Stimulated activated CD4-positive, alpha-beta T cell treated with anti-CD3 and anti-CD28 coated beads, Interleukin-4, amount 100 ng/mL, for 24 hours (primary cell): ENCODE measurements at regions not wholly inside any gene's neighbourhood (a gene's known extent, or its start where the extent isn't known, plus 50 kb on each side); places are given as distances from the start of the nearest gene placed in this dataset.
"Not testable (repeated sequence)": the region's sequence is repeated elsewhere in the genome, so short reads cannot be mapped to it uniquely, and the experiment has no call there.

Experiments used
- DNase-seq: peaks from one replicate; pipeline ENCODE4 v3.0.0-alpha.2; 2020

DNA sequence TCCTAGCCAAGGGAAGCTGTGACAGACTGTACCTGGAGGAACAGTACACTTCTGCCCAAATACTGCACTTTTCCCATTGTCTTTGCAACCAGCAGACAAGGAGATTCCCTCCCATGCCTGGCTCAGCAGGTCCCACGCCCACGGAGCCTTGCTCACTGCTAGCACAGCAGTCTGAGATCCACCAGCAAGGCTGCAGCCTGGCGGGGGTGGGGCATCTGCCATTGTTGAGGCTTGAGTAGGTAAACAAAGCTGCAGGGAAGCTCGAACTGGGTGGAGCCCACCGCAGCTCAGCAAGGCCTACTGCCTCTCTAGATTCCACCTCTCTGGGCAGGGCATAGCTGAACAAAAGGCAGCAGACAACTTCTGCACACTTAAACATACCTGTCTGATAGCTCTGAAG, 268.9 kb downstream of the OSR1 start:
- DNase-seq = not testable (repeated sequence)

- DNase-seq = no peak
Measured at GRCh38 chr2:19086231-19086651, 272.2 kb downstream of the OSR1 start.

GRCh38 chr2:19078709-19079108, 279.7 kb downstream of the OSR1 start:
- DNase-seq = no peak

DNA sequence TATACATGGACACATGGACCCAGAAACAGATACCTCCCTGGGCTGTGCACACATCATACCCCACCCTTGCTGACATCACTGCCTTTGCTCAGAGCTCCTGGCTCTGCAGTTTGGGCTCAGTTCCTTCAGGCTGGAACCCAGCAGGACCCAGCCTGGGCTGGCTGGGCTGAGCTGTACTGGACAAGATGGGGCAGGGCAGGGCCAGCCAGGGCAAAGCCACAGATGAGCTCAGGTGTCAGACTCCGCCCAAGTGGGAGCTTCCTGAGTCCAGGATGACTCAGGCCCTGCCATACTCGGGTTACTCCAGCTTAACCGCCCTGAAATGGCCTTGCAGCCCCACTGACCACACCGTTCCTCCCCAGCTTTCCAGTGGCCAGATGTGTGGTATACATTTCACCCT, 284.9 kb downstream of the OSR1 start:
- DNase-seq = no peak

DNA sequence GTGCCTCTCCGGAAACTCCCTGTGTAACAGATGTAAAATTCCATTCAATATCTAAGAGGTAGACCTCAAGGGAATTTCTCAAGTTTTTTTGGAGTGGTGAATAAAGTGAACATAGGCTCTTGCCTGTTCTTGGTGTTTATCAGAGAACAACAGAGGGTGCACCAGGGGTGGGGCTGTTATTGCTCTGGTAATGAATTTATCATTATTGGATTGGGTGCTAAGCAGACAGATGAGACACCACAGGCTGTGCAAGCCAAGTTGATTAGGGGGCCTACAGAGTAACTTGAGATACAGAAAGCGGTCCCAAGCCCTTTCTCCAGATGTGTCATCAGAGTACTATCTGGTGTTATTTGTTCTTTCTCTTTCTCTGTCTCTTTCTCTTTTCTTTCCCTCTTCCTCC, 286.3 kb downstream of the OSR1 start:
- DNase-seq = no peak

GRCh38 chr2:19070886-19071285, 287.5 kb downstream of the OSR1 start:
- DNase-seq = no peak

- no peak for DNase-seq
Measured at GRCh38 chr2:19068206-19068605, 290.2 kb downstream of the OSR1 start.

GRCh38 chr2:19062370-19062769, 296.1 kb downstream of the OSR1 start:
- no peak for DNase-seq

DNA sequence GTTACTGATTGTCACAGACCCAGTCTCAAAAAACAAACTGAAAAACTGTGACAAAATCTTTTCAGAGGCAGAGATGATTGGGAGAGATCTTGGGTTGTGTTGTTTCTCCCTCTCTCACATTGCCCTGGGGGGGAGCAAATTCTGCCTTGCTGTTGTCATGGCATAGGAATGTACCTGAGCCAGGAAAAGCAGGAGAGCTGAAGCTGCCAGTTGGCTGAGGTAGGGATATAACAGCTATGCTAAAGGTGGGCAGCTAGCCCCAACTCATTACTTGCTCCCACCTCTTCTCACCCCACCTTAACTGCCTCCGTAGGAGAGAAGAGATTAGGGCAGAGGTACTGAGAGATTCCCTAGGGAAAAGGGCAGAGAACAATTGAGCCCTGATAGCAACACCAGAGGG, 299.3 kb downstream of the OSR1 start:
- DNase-seq = no peak

DNA sequence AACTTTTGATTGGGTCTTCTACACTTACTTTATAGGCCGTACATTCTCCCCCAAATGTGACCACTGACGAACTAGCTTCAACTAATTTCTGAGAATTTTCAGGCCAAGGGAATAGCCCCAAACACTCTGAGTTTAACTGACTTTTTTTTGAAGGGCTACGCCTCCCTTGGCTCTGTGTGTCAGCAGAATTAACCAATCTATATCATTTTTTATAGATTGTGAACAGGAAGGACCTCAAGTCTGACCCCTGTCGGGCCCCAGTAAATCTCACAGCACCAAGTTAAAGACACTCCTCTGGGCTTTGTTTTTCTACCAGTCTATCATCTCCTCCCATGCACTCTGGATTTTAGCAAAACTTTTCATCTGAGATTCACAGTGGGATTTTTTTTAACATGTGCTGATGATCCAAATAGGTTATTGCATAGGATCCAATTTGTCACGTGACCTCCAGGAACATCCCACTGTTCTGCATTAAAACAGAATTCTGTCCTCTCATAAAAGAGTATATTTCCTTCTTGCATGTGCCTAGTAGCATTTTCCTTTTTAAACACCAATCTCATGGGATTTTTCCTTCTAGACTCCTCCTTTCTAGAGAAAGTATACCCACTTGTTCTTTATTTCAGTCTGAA, 307.1 kb downstream of the OSR1 start:
- no peak for DNase-seq

GRCh38 chr2:19050354-19050753, 308.1 kb downstream of the OSR1 start:
- DNase-seq = no peak

DNA sequence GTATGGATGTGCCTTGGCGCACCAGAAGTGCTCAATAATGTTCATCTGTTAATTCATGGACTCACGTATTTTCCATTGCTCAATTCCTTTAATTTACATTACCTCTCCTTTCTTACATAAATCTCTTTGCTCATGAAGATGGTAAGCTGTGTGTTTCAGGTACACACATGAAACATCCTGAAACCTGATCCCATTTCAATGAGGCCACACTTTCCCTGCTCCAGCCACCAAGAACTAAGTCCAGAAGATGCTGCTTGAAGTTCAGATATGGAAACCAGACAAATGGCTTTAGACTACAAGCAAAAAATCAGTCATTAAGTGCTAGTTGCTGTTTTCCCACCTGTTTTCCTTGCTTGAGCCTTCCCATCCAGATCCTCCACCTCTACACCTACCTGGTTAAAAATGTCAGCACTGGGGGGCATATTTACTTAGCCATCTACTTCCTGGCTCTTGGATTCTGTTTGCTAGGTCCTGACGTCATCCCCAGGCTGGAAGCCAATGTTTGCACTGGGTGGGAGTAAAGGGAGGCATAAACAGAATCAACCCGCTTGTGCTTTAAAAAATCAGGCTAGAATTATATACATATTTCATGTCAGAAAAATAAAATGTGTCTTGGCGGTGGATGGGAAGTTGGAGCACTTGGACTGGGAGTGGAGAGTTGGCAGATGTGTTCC, 309.7 kb downstream of the OSR1 start:
- no peak for DNase-seq

DNA sequence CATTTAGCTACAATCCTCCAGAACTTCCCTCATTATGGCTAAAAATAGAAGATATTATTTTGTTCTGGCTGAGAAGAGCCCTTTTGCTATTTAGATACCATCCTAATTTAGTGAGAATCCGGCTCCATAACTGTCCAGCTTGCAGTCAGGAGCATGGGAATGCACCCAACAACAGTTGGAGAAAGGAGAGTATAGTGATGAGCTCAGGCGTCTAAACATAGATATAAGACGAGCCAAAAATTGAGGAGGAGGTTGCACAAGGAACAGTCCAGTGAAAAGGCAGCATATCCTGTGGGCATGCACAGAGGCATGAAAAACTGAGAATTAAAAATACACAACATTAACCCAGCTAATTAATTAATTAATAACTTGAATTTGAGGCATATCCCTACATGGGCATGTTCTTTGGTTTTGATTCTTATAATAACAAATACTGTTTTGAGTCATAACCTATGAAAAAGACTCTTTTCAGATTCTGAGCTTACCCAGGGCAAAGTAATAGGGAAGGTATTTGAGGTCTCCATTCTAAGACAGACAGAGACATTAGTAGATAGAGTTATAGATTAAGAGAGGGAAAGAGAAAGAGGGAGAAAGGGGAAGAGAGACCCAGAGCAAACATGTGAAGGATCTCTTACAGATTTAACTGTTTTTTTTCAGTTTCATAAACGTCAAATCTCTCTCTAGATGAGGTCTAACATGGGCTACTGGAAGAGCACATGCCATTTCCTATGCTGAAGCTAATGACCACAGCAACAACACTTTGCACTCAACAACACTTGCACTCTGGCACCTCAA, 311.2 kb downstream of the OSR1 start:
- no peak for DNase-seq

GRCh38 chr2:19045151-19045550, 313.3 kb downstream of the OSR1 start:
- no peak for DNase-seq

GRCh38 chr2:19043893-19044292, 314.5 kb downstream of the OSR1 start:
- DNase-seq = no peak

GRCh38 chr2:19041434-19042041, 316.9 kb downstream of the OSR1 start:
- DNase-seq = no peak

DNA sequence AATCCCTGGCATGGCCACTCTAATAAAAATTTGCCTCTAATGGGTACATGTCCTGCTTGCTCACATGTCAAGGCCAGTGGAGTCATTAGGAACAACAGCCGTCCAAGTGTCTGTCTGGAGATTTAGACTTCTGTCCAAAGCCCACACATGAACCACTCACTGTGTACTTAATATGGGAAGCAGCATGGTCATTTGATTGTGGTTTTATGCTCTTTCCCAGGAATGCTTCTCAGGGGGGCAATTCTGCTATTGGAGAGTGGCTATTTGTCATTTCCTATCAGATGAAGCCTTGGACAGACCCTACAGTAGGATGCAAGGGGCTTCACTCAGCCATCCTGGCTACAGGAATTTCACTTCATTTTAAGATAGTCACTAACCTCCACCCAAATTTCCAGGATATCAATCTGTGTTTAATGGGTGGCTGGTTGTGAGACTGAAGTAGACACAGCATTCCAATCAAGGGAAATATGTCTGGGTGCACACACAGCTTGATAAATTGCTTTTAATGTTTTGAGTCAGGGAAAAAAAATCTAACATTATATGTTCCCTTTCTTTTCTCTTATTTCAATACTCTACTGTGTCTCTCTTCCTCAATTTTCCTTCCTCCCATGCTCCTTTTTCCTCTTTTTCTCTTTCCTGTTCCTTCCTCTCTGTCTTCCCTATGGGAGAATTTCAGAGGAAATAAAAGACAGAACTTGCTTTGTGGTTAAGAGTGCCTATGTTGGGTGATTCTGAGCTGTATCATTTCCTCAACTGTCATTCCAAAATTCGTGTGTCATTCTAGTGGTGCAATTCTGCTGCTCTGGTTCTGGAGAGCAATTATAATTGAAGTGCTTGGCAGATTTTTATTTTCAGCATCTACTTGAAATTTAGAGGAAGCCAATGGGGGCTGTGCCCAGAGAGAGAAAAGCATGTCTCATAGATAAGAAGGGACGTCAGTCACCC, 320.1 kb downstream of the OSR1 start:
- DNase-seq = no peak

GRCh38 chr2:19036091-19036490, 322.3 kb downstream of the OSR1 start:
- DNase-seq = no peak

GRCh38 chr2:19035238-19035637, 323.2 kb downstream of the OSR1 start:
- no peak for DNase-seq

DNA sequence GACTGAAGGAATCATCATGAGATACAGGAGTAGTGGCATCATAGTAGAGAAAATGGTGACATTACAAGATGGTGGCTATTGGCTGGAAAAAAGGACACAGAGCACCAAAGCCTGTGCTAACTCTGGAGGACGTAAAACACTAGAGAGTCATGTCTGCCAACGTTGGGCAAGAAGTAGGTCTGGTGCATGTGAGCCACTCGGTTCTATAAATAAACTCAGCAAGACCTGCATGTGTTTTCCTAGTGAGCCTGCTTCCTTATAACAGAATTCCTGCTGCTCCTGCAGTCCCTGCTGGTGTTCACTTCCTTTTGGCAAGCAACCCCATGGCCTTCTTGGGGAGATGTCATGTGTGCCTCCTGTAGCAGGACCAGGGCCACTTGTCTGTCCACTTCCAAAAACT, 325.2 kb downstream of the OSR1 start:
- no peak for DNase-seq

- no peak for DNase-seq
Measured at GRCh38 chr2:19031642-19032041, 326.8 kb downstream of the OSR1 start.

- DNase-seq = no peak
Measured at GRCh38 chr2:19029655-19030054, 328.8 kb downstream of the OSR1 start.
